ENCODE measurements at regions not wholly inside any gene's neighbourhood (a gene's known extent, or its start where the extent isn't known, plus 50 kb on each side); places are given as distances from the start of the nearest gene placed in this dataset.

DNA sequence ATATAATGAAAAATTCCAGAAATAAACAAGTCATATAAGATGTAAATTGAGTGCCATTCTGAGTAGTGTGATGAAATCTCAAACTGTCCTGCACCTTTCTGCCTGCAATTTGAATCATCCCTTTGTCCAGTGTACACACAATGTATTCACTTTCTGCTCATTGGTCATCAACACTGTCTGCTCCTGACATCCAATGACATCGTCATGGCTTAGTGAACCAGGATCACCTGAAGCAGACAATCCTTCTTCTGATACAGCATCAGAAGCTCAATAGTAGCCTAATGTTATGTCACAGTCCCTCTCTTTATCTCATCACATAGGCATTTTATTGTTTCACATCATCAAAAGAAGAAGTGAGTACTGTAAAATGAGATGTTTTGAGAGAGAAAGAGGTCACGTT, 366.3 kb downstream of the RFPL4B start:
- Histone ChIP-seq H3K36me3 (ENCODE audit: control insufficient read depth, insufficient read depth, low read length) (no peaks in the 10 kb centered on the region), H3K9me3 (ENCODE audit: control insufficient read depth, low read length) (no peaks in the 10 kb centered on the region), H2AFZ (no peak overlapping the region), H3K4me3 (ENCODE audit: low read depth, low read length) (no peak overlapping the region), H3K9ac (no peak overlapping the region), H3K27ac (no peak overlapping the region), H3K27me3 (ENCODE audit: control insufficient read depth, insufficient read depth, low read length) (no peaks in the 10 kb centered on the region), H3K4me2 (ENCODE audit: low read length) (no peak overlapping the region), H3K4me1 (no peaks in the 10 kb centered on the region), H3K79me2 (no peaks in the 10 kb centered on the region)
- TF ChIP-seq, protein P1, sequence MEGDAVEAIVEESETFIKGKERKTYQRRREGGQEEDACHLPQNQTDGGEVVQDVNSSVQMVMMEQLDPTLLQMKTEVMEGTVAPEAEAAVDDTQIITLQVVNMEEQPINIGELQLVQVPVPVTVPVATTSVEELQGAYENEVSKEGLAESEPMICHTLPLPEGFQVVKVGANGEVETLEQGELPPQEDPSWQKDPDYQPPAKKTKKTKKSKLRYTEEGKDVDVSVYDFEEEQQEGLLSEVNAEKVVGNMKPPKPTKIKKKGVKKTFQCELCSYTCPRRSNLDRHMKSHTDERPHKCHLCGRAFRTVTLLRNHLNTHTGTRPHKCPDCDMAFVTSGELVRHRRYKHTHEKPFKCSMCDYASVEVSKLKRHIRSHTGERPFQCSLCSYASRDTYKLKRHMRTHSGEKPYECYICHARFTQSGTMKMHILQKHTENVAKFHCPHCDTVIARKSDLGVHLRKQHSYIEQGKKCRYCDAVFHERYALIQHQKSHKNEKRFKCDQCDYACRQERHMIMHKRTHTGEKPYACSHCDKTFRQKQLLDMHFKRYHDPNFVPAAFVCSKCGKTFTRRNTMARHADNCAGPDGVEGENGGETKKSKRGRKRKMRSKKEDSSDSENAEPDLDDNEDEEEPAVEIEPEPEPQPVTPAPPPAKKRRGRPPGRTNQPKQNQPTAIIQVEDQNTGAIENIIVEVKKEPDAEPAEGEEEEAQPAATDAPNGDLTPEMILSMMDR (IDR thresholded peaks at IDR 0.05): no peak

DNA sequence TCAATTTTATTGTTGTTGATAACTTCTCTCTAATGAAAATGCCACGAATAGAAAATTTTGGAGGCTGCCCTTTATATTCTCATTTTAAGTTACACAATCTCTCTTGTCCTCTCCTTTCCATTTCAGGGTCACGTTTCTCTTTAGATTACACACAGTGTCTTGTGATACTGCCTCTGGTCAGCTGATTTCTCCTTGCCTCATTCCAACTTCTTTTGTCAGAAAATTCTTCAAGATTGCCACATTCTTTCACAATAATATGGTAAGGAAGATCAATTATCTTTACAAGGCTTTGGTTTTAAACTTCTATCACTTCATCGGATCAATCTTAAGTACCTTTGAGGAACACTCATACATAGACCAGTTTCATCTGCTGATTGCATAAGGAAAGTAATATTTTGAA, 370.3 kb downstream of the RFPL4B start:
- Histone ChIP-seq H3K79me2 (no peaks in the 10 kb centered on the region), H3K27ac (no peak overlapping the region), H3K4me2 (ENCODE audit: low read length) (no peak overlapping the region), H2AFZ (no peak overlapping the region), H3K4me1 (no peaks in the 10 kb centered on the region), H3K9ac (no peak overlapping the region), H3K36me3 (ENCODE audit: control insufficient read depth, insufficient read depth, low read length) (no peaks in the 10 kb centered on the region), H3K9me3 (ENCODE audit: control insufficient read depth, low read length) (no peaks in the 10 kb centered on the region), H3K27me3 (ENCODE audit: control insufficient read depth, insufficient read depth, low read length) (no peaks in the 10 kb centered on the region), H3K4me3 (ENCODE audit: low read depth, low read length) (no peak overlapping the region)
- TF ChIP-seq, protein P1 (IDR thresholded peaks at IDR 0.05): no peak

DNA sequence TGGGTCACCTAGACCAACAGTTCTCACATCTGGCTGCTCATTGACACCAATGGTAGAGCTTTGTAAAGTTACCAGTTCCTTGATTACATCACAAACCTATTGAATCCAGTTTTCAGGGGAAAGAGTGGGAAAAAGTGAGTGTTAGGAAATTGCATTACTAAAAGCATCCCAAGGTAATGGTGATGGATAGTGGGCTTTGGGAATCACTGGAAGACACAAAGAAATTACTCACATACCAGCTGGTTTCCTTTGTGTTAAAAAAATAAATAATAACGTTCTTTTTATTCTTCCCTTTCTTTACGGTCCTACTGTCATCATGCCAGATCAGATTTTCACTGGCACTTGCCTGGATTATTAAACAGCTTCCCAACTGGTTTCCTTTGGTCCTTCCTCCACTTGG, 370.7 kb downstream of the RFPL4B start:
- no peak overlapping the region for H3K4me3 ChIP-seq (ENCODE audit: low read depth, low read length)
- no peak overlapping the region for H3K27ac ChIP-seq
- no peaks in the 10 kb centered on the region for H3K79me2 ChIP-seq
- no peak overlapping the region for H2AFZ ChIP-seq
- no peaks in the 10 kb centered on the region for H3K27me3 ChIP-seq (ENCODE audit: control insufficient read depth, insufficient read depth, low read length)
- TF ChIP-seq, protein P1 (IDR thresholded peaks at IDR 0.05): no peak
- no peak overlapping the region for H3K4me2 ChIP-seq (ENCODE audit: low read length)
- no peak overlapping the region for H3K9ac ChIP-seq
- no peaks in the 10 kb centered on the region for H3K36me3 ChIP-seq (ENCODE audit: control insufficient read depth, insufficient read depth, low read length)
- no peaks in the 10 kb centered on the region for H3K9me3 ChIP-seq (ENCODE audit: control insufficient read depth, low read length)
- H3K4me1 ChIP-seq: no peaks in the 10 kb centered on the region

DNA sequence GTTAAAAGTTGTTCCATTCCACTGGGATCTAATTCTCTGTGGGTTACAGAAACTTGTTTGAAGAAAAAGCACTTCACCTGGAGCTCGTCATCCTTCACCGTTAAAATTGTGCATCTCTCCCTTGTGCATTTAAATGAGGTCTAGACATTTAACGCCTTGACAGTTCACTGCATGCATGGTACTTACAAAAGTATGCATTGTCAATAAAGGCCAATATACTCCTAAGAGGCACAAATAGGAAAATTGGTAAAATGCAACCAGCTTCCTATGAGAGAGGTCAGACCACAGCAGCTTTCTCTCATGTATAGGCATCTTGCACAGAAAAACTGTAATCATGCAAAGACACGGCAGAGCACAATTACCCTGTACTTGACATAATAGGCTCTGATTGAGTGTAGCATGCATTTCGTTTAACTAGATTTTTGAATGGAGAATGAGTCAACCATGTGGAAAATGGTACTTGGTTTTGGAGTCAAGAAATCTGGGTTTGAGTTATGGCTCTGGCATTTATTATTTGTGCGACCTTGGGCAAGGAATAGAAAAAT, 378.5 kb downstream of the RFPL4B start:
- no peaks in the 10 kb centered on the region for H3K9me3 ChIP-seq (ENCODE audit: control insufficient read depth, low read length)
- TF ChIP-seq, protein P1 (IDR thresholded peaks at IDR 0.05): no peak
- H3K4me3 ChIP-seq (ENCODE audit: low read depth, low read length): no peak overlapping the region
- no peaks in the 10 kb centered on the region for H3K27me3 ChIP-seq (ENCODE audit: control insufficient read depth, insufficient read depth, low read length)
- no peak overlapping the region for H2AFZ ChIP-seq
- H3K79me2 ChIP-seq: no peaks in the 10 kb centered on the region
- no peaks in the 10 kb centered on the region for H3K4me1 ChIP-seq
- H3K4me2 ChIP-seq (ENCODE audit: low read length): no peak overlapping the region
- no peaks in the 10 kb centered on the region for H3K36me3 ChIP-seq (ENCODE audit: control insufficient read depth, insufficient read depth, low read length)
- no peak overlapping the region for H3K27ac ChIP-seq
- H3K9ac ChIP-seq: no peak overlapping the region

DNA sequence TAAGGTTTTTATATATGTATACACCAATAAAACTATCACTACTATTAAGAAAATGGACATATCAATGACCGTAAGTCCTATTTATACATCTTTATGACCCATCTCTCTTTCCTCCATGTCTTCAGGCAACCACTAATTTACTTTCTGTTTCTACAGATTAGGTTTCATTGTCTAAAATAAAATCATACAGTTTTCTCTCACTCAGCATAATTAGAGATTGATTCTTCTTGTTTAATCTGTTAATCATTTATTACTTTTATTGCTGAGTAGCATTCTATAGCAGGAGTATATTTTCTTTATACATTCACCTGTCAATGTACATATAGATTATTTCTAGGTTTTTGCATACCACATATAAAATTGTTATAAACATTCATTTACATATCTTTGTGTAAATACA, 388.0 kb downstream of the RFPL4B start:
- no peak overlapping the region for H2AFZ ChIP-seq
- TF ChIP-seq, protein P1 (IDR thresholded peaks at IDR 0.05): no peak
- H3K36me3 ChIP-seq (ENCODE audit: control insufficient read depth, insufficient read depth, low read length): no peaks in the 10 kb centered on the region
- no peak overlapping the region for H3K9ac ChIP-seq
- H3K27ac ChIP-seq: no peak overlapping the region
- no peaks in the 10 kb centered on the region for H3K4me1 ChIP-seq
- no peaks in the 10 kb centered on the region for H3K27me3 ChIP-seq (ENCODE audit: control insufficient read depth, insufficient read depth, low read length)
- no peaks in the 10 kb centered on the region for H3K9me3 ChIP-seq (ENCODE audit: control insufficient read depth, low read length)
- no peak overlapping the region for H3K4me2 ChIP-seq (ENCODE audit: low read length)
- no peaks in the 10 kb centered on the region for H3K79me2 ChIP-seq
- H3K4me3 ChIP-seq (ENCODE audit: low read depth, low read length): no peak overlapping the region
